ENCODE measurements at regions not wholly inside any gene's neighbourhood (a gene's known extent, or its start where the extent isn't known, plus 50 kb on each side); places are given as distances from the start of the nearest gene placed in this dataset.

- no peak for DNase-seq
- Histone ChIP-seq H3K9me2 (ENCODE audit: insufficient read depth) (no peaks in the 10 kb centered on the region), H2AFZ (no peak overlapping the region), H4K20me1 (ENCODE audit: insufficient read depth) (no peaks in the 10 kb centered on the region), H3K4me1 (ENCODE audit: insufficient read depth) (no peaks in the 10 kb centered on the region), H3K4me2 (ENCODE audit: unreplicated experiment) (no peak overlapping the region), H3K27me3 (replicated peaks; ENCODE audit: insufficient read depth) (no peaks in the 10 kb centered on the region), H3K79me2 (ENCODE audit: insufficient read depth) (no peaks in the 10 kb centered on the region), H3K9ac (no peak overlapping the region), H3K9me3 (ENCODE audit: low read depth) (no peaks in the 10 kb centered on the region), H3K4me3 (no peak overlapping the region), H3K36me3 (ENCODE audit: low read depth) (no peaks in the 10 kb centered on the region), H3K27ac (no peak overlapping the region), H3F3A (ENCODE audit: insufficient read depth) (no peaks in the 10 kb centered on the region)
- 66 to 73% methylated on average over 2 of the region's 2 CpGs for WGBS, 2 experiments (ENCODE audit: low coverage in 1 of 2, low lambda C conversion rate in 2 of 2, missing lambda C conversion rate in 2 of 2)
- in situ Hi-C loops (cut with MboI) = no loop called here
- TF ChIP-seq EZH2 (IDR thresholded peaks at IDR 0.05; ENCODE audit: insufficient read depth, poor library complexity, severe bottlenecking) (no peak), EZH2phosphoT487 (IDR thresholded peaks at IDR 0.05; ENCODE audit: insufficient read depth, low read depth) (no peak)
These were observed 233.9 kb downstream of the GPD2 start for GRCh38 chr2:156670104-156670503.

- Histone ChIP-seq H3K27me3 (replicated peaks; ENCODE audit: insufficient read depth) (no peaks in the 10 kb centered on the region), H3K9me2 (ENCODE audit: insufficient read depth) (no peaks in the 10 kb centered on the region), H2AFZ (no peak overlapping the region), H3K36me3 (ENCODE audit: low read depth) (no peaks in the 10 kb centered on the region), H3K79me2 (ENCODE audit: insufficient read depth) (no peaks in the 10 kb centered on the region), H3K4me3 (no peak overlapping the region), H3K9me3 (ENCODE audit: low read depth) (no peaks in the 10 kb centered on the region), H4K20me1 (ENCODE audit: insufficient read depth) (no peaks in the 10 kb centered on the region), H3K4me2 (ENCODE audit: unreplicated experiment) (no peak overlapping the region), H3K9ac (no peak overlapping the region), H3K27ac (no peak overlapping the region), H3K4me1 (ENCODE audit: insufficient read depth) (no peaks in the 10 kb centered on the region), H3F3A (ENCODE audit: insufficient read depth) (no peaks in the 10 kb centered on the region)
- no peak for TF ChIP-seq EZH2phosphoT487 (IDR thresholded peaks at IDR 0.05; ENCODE audit: insufficient read depth, low read depth)
- no peak for TF ChIP-seq EZH2 (IDR thresholded peaks at IDR 0.05; ENCODE audit: insufficient read depth, poor library complexity, severe bottlenecking)
- DNase-seq = no peak
- WGBS, 2 experiments (ENCODE audit: low coverage in 1 of 2, low lambda C conversion rate in 2 of 2, missing lambda C conversion rate in 2 of 2) = 13% methylated on average over 6 of the region's 6 CpGs
- in situ Hi-C loops (cut with MboI) = no loop called here
These were observed 235.7 kb downstream of the GPD2 start for GRCh38 chr2:156671706-156672361.

- no peak overlapping the region for H3K27ac ChIP-seq
- H3K9me3 ChIP-seq (ENCODE audit: low read depth) = no peaks in the 10 kb centered on the region
- H3K4me1 ChIP-seq (ENCODE audit: insufficient read depth) = no peaks in the 10 kb centered on the region
- H3K9me2 ChIP-seq (ENCODE audit: insufficient read depth) = no peaks in the 10 kb centered on the region
- no peak overlapping the region for H2AFZ ChIP-seq
- DNase-seq = peak; percentile 15
- no peaks in the 10 kb centered on the region for H3K27me3 ChIP-seq (replicated peaks; ENCODE audit: insufficient read depth)
- 29 to 33% methylated on average over 7 of the region's 7 CpGs for WGBS, 2 experiments (ENCODE audit: low coverage in 1 of 2, low lambda C conversion rate in 2 of 2, missing lambda C conversion rate in 2 of 2)
- H3K9ac ChIP-seq = no peak overlapping the region
- TF ChIP-seq EZH2phosphoT487 (IDR thresholded peaks at IDR 0.05; ENCODE audit: insufficient read depth, low read depth) (no peak), EZH2 (IDR thresholded peaks at IDR 0.05; ENCODE audit: insufficient read depth, poor library complexity, severe bottlenecking) (no peak)
- no peaks in the 10 kb centered on the region for H3K36me3 ChIP-seq (ENCODE audit: low read depth)
- no peaks in the 10 kb centered on the region for H3F3A ChIP-seq (ENCODE audit: insufficient read depth)
- in situ Hi-C loops (cut with MboI) = no loop called here
- H3K79me2 ChIP-seq (ENCODE audit: insufficient read depth) = no peaks in the 10 kb centered on the region
- H4K20me1 ChIP-seq (ENCODE audit: insufficient read depth) = no peaks in the 10 kb centered on the region
- H3K4me2 ChIP-seq (ENCODE audit: unreplicated experiment) = no peak overlapping the region
- H3K4me3 ChIP-seq = no peak overlapping the region
These were observed 236.6 kb downstream of the GPD2 start for GRCh38 chr2:156672556-156673332.

GRCh38 chr2:156673333-156673615 lies 237.1 kb downstream of the GPD2 start:
- Histone ChIP-seq H2AFZ (no peak overlapping the region), H3K4me3 (no peak overlapping the region), H3K36me3 (ENCODE audit: low read depth) (no peaks in the 10 kb centered on the region), H4K20me1 (ENCODE audit: insufficient read depth) (no peaks in the 10 kb centered on the region), H3K9me2 (ENCODE audit: insufficient read depth) (no peaks in the 10 kb centered on the region), H3K9ac (no peak overlapping the region), H3K9me3 (ENCODE audit: low read depth) (no peaks in the 10 kb centered on the region), H3K4me2 (ENCODE audit: unreplicated experiment) (no peak overlapping the region), H3K27ac (no peak overlapping the region), H3K4me1 (ENCODE audit: insufficient read depth) (no peaks in the 10 kb centered on the region), H3K79me2 (ENCODE audit: insufficient read depth) (no peaks in the 10 kb centered on the region), H3F3A (ENCODE audit: insufficient read depth) (no peaks in the 10 kb centered on the region), H3K27me3 (replicated peaks; ENCODE audit: insufficient read depth) (no peaks in the 10 kb centered on the region)
- in situ Hi-C loops (cut with MboI) = no loop called here
- TF ChIP-seq EZH2 (IDR thresholded peaks at IDR 0.05; ENCODE audit: insufficient read depth, poor library complexity, severe bottlenecking) = no peak
- TF ChIP-seq EZH2phosphoT487 (IDR thresholded peaks at IDR 0.05; ENCODE audit: insufficient read depth, low read depth) = no peak
- 59 to 69% methylated on average over 2 of the region's 2 CpGs for WGBS, 2 experiments (ENCODE audit: low coverage in 1 of 2, low lambda C conversion rate in 2 of 2, missing lambda C conversion rate in 2 of 2)
- no peak for DNase-seq
